Eye (tissue), 1 donor: ENCODE measurements at regions not wholly inside any gene's neighbourhood (a gene's known extent, or its start where the extent isn't known, plus 50 kb on each side); places are given as distances from the start of the nearest gene placed in this dataset.

Experiments
- DNase-seq: peaks from one replicate; pipeline ENCODE4 v3.0.0-alpha.2; 2015

- DNase-seq = no peak
Measured at GRCh38 chr16:76724181-76724580, 447.0 kb downstream of the CNTNAP4 start.

- DNase-seq = no peak
Measured at GRCh38 chr16:76729525-76729924, 452.3 kb downstream of the CNTNAP4 start.

- no peak for DNase-seq
Measured at GRCh38 chr16:76732894-76733293, 455.7 kb downstream of the CNTNAP4 start.

DNA sequence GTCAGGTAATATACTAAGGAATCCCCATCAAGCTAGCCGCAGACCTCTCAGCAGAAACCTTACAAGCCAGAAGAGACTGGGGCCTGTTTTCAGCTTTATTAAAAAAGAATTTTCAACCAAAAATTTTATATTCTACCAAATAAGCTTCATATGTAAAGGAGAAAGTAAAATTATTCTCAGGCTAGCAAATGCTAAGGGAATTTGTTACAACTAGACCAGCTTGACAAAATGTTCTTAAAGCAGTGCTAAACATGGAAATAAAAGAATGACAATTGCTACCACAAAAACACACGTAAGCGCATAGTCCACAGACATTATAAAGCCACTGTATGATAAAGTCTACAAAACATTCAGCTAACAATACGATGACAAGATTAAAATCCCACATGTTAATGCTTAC lies 449.4 kb upstream of the MON1B start:
- peak; percentile 14 for DNase-seq

DNA sequence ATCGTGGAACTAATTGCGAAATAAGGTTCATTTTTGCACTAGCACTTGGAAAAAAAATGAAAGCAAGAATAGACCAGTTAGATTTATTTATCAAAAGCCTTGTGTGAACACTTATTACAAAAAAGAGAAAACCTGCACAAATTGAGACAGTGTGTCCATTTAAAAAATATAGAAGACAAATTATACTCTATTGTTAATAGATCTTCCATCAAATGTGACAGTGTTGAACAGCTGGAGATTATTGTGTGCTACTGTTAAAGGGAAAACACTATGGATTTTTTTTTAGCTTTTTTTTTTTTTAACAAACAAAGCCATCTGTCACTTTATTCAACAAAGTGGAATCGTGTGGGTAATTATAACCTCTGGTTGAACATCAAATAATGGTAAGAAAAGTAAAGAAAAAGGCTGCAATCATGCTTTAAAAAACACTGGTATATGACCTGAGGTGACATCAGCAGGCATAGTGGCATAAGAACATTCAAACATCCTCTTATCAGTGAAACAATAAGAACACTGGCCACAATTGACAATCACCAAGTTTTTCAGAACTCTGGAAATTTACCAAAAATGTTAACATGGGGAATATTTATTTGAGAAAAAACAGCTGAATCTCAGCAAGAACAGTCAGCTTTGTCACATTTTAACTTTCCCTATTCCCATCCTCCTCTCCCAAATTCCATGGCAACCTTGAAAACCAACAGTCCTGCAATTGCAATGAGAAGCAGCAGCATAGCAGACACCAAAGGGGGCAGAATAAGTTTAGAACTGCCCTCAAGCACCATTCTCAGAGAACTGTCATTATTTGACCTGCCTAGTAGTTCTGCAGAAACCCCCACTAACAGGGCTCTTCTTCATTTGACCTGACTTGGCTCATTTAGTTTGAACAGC lies 442.3 kb upstream of the MON1B start:
- peak; percentile 6 for DNase-seq

- no peak for DNase-seq
Measured at GRCh38 chr16:76749780-76750375, 441.1 kb upstream of the MON1B start.

- no peak for DNase-seq
Measured at GRCh38 chr16:76755496-76755895, 435.5 kb upstream of the MON1B start.

DNA sequence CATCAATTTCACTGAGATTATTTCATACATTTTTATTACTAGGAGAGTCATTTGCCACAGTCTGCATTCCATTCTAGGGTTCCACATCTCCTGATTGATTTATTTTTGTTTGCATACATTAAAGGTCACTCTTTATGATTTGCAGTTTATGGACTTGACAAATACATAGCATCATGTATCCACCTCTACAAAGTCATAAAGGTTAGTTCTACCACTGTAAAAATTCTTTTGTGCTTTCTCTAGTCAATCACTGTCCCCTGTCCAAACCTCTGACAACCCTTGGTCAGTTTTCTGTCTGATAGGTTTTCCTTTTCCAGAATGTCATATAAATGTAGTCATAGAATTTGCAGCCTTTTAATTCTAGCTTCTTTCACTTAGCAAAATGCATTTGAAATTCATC lies 434.6 kb upstream of the MON1B start:
- DNase-seq = no peak

- DNase-seq = no peak
Measured at GRCh38 chr16:76756951-76757350, 434.0 kb upstream of the MON1B start.

- no peak for DNase-seq
Measured at GRCh38 chr16:76766538-76766937, 424.5 kb upstream of the MON1B start.

- DNase-seq = no peak
Measured at GRCh38 chr16:76768316-76768715, 422.7 kb upstream of the MON1B start.

GRCh38 chr16:76768948-76769347 lies 422.0 kb upstream of the MON1B start:
- DNase-seq = no peak

- no peak for DNase-seq
Measured at GRCh38 chr16:76771216-76771615, 419.8 kb upstream of the MON1B start.

DNA sequence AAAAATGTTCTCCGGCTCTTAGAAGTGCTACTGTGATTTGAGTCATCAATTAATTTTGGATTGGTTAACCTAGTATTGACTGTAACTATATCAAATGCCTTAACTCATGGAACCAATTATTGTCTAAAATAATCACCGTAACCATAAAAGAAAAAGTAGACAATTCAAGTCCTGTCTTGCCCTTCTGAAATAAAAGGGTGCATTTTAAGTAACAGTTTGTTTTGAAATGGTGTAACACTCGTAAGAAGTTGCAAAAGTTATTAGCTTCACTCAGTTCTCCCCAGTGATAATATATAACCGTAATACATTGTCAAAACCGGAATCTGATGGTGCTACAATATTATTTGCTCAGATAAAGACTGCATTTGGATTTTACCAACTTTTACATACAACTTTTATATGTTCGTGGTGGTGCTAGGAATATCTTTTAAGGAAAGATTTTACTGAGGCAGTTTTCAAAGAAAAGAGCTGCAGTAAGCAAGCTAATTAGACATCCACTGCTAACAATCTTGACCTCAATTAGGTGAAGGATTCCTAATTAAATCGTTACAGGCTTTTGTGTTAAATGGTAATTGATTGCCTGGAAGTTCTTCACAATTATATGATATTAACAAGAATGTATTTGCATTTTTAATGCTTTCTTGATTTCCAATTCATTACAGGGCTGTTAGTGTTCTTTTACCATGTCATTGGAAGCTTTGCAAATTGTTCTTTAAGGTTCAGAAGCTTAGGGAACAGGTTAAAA lies 413.1 kb upstream of the MON1B start:
- no peak for DNase-seq

DNA sequence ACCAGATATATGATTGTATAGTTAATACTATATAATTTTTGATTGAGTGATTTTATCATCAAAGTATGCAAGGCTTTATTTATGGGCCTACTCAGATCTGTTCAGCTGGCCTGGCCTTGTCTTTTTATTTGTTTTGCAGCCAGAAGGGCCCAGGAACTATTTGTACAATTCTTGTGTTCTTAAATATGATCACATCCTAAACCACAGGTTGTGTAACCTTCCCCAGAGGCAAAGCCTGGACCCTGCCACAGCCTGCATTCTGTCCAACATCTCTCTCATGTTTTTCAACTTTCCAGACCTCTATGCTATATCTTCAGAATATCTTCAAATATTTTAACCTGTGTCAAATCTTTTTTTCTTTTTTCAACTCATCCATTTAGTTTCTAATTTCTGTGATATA lies 410.4 kb upstream of the MON1B start:
- no peak for DNase-seq

DNA sequence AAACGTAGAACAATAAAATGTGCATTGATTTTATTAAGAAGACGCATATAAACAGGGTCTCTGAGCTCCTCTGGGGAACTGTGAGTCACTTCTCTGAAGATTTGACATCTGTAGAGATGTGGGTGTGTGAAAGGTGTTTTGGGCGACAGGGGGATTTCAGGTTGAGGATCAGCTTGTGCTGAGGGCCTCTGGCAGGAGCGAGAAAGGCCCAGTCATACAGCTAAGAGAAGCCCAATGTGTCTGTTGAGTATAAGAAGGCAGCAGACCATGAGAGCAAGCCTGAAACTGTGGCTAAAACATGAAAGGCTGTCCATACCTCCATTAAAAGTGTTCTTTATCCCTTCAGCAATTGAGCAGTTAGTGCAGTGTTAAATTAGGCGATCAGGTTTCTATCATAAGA lies 406.5 kb upstream of the MON1B start:
- peak; percentile 8 for DNase-seq

- no peak for DNase-seq
Measured at GRCh38 chr16:76787394-76787793, 403.6 kb upstream of the MON1B start.

GRCh38 chr16:76791151-76791550 lies 399.8 kb upstream of the MON1B start:
- DNase-seq = no peak

GRCh38 chr16:76796416-76796815 lies 394.6 kb upstream of the MON1B start:
- DNase-seq = no peak

- no peak for DNase-seq
Measured at GRCh38 chr16:76796978-76797377, 394.0 kb upstream of the MON1B start.

- DNase-seq = no peak
Measured at GRCh38 chr16:76797457-76797856, 393.5 kb upstream of the MON1B start.

DNA sequence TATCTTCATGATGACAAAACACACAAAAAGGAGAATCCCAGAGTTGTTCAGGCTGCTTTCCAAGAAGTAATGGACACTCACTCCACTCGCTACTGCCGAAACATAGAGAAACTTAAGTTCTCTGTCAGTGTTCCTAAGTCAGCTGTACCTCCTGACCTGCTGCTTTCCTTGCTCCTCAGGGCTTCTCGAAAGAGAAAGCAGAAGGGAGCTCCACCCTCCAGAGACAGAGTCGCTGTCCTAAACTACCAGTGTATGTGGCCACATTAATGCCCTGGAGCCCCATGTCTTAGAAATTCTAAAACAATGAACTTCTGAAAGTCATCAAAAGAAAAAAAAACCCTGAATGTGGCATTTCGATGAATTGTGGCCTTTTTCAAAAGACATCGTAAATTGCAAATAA lies 390.8 kb upstream of the MON1B start:
- no peak for DNase-seq

- DNase-seq = no peak
Measured at GRCh38 chr16:76801357-76801756, 389.6 kb upstream of the MON1B start.

GRCh38 chr16:76816475-76816874 lies 374.5 kb upstream of the MON1B start:
- DNase-seq = no peak
